GM18868 (cell line): ENCODE measurements at regions not wholly inside any gene's neighbourhood (a gene's known extent, or its start where the extent isn't known, plus 50 kb on each side); places are given as distances from the start of the nearest gene placed in this dataset.

ENCODE experiments used
- ATAC-seq: cut with Tn5 transposase; IDR thresholded peaks from one replicate; pipeline ENCODE4 v1.9.1; 2021; ENCODE audit warnings: mild to moderate bottlenecking, moderate library complexity; ENCODE audit not compliant: unreplicated experiment

DNA sequence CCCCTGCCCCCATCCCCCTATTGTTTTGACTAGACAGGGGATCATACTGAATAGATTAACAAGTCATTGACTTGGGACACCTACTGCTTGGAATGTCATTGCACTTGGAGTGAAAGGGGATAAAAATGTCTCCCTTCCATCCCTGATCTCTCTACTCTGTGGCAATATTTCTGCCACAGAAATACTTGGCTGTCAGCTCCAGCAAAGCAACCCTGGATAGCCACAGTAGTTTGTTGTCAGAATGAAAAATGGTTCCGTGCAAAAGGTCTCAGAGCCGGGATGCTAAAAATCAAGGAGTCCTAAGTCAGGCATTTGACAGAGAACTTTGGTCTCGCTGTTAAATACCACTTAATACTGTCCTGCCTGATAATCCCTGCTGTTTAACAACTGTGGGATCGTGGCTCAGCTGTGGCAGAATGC lies 722.0 kb upstream of the SOX9 start:
- ATAC-seq = no peak

DNA sequence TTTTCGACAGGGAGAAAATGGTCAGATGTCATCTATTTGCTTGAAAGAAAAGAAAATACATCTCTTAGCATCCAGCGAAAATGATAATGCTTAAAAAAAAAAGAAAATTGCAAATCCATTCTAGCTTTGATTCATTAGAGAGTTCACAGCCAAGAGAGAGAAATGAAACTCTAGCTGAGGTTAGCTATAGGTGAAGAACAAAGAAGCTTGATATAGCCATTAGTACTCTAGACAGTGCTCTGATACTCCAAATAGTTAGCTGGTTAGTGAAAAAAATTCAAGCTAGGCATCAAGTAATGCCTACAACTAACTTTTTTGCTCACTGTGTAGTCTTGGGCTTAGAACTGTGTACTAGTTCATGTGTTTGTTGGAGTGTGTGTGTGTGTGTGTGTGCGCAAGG lies 721.6 kb upstream of the SOX9 start:
- ATAC-seq = no peak

DNA sequence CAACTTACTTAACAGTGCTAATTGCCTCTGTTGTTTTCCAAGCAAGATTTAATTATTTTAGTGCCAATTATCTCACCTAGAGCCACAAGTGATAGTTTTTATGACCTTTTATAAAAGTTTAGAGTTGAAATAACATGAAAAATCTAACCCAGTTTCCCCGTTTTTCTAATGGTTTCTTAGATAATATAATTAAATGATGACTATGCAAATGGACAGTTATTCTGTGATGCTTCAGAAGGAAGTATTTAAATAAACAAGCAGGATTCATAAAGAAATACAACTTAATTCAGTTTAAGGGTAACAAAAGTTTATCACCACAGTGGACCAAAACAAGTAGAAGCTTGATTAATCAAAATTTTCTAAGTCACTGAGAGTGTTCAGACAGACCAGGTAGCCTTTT lies 721.2 kb upstream of the SOX9 start:
- no peak for ATAC-seq

DNA sequence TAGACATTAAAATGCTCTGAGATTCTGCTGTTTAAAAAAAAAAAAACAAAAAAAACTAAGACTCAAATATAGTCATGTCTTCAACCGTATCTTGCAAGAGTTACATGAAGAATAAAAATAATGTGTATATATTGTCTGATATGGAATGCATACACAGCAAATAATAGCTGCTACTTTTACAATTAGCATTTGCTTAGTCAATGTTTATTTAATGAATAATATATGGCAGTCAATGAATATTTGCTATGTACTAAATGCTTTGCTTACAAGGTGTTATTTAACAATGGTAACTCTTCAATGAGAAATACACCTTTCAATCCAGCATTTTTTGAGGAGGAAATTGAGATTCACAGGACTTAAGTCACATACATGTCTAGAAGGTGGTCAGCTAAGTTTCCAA lies 718.8 kb upstream of the SOX9 start:
- no peak for ATAC-seq

DNA sequence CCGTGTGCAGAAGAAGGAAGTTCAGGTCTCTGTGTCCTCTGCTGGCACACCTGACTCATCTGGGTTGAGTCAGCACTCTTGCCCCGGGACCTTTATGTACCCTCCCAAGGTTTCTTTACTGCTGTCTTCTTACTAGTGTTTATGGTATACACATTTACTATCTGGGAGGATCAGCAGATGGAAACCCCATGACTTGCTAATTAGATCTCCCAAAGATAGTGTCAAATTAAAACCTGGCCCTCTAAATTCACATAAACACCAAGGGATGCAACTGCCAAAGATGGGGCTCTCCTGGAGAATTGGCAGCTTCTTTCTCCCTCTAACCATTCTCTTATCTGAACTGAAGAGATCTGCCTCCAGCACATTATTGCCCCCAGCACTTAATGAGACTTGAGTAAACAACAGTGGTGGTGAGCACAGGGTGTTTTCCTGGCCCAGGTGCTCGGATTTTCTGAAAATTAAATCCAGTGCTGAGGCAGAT lies 718.1 kb upstream of the SOX9 start:
- ATAC-seq = no peak

DNA sequence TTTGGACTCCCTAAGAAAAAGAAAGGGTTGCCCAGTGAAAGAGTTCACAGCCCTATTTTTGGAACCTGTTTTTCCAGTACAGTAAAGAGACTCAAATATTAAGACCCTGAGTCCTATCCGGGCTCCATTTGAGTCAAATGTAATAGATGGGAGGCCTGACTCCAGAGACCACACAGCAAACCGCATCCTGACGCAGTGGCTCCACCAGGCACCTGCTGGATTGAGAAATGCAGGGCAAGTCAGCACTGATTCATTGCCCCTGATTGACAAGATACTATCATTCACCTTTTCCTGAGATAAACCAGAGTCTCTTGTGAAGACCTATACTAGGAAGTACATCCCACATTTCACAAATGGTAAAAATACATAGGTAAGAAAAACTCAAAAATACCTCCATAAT lies 715.7 kb upstream of the SOX9 start:
- no peak for ATAC-seq

DNA sequence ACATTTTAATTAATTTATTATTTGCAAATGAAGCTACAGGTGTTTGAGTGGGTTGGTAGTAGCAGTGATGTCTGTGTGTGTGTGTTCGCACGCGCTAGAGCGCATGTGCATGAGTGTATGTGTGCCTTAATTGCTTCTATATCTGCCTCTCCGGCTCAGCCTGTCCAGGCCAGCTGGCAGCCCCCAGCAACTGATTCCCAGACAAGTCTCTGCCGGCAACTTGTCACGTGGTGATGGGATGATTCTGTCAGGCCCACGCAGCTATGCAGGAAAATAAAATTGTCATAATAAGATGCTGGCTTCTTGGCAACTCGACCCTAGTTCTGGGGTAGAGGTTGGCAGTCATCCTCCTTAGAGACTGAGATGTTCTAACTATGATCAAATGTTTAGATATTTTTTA lies 712.8 kb upstream of the SOX9 start:
- ATAC-seq = no peak

DNA sequence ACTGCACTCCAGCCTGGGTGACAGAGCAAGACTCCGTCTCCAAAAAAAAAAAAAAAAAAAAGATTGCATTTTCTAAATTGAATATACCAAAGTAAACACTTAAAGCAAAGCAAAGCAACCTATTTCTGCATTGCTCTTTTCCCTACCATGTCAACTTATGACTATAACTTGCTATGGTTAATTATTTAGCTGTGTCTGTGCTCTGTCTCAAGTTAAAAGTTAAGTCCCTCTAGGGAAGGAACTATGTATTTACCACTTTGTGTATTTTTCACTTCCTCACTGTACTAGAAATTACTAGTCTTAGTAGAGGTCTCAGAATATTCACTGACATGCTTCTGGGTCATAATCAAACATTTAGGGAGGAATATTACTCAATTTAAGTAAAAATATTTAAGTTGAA lies 711.7 kb upstream of the SOX9 start:
- ATAC-seq = no peak

DNA sequence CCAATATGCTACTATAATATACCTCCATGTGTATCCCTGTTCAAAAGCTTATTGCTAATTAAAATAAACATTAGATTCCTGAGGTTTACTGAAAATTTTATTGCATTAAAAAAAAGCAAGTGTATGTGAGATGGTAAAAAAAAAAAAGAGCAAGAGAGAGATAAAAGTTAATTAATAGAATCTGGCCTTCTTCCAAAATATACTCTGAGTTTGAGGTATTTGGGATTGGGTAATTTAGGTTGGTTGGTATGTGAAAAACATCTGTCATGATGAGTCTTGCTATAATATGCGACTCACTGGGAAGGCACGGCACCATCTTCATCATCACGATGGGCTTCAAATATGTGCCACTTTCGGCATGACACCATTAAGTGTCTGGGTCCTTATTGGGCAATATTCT lies 711.1 kb upstream of the SOX9 start:
- no peak for ATAC-seq

DNA sequence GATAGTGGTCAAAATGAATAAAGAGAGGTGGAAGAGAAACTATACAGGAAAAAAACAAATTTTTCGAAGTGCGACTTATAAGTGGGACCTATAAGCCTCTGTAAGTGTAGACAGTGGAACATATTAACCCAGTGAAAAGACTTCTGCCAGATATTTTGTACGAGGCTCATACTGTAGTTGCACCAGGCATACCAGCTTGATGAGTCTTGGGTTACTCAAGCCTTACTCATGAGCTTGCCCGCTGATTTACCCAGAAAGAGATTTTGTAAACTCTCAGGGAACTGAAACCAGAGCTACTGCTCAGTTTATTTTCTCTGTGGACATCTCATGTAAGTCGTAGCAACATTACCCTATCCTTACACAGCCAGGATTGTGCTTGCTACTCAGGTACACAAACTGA lies 708.0 kb upstream of the SOX9 start:
- ATAC-seq = peak; percentile 63

DNA sequence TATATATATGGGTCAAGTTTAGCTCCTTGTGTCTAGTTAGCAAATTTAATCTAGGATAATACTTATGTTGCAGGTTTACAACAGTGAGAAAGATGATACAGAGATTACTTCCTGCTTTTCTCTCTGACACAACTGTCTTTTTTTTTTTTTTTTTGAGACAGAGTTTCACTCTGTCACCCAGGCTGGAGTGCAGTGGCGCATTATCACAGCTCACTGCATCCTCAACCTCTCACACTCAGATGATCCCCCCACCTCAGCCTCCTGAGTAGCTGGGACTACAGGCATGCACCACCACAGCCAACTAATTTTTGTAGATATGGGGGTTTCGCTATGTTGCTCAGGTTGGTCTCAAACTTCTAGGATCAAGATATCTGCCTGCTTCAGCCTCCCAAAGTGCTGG lies 706.9 kb upstream of the SOX9 start:
- no peak for ATAC-seq

DNA sequence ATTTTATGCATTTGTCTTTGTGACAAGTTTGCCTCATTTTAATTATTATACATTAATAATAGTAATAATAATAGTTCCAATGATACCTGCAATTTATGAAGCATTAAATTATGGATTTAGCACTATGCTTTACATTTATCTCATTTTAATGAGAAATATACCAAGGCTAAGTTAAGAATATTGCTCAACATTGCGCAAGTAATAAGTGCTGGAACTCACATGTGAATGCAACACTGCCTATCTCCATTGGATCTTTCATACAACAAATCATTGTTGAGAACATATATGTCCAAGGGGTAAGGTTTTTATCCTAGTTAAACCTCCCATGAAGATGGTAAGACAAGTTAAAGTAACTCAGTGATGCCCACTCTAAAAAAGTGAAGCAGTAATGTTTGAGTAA lies 703.7 kb upstream of the SOX9 start:
- no peak for ATAC-seq

DNA sequence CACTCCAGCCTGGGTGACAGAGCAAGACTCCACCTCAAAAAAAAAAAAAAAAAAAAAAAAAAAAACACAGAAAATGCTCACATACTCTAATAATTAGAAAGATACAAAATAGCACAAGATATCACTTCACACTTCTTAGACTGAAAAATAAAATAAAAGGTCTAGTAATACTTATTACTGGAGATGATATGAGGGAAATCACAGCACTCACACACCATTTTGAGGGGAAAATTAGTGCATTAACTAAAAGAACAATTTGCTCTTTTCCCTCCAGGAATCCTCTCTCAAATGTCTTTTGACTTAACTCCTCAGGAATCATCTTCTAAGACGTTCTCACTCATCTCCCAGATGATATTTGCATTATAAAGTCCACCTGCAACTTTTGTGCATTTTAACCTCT lies 697.9 kb upstream of the SOX9 start:
- ATAC-seq = no peak

DNA sequence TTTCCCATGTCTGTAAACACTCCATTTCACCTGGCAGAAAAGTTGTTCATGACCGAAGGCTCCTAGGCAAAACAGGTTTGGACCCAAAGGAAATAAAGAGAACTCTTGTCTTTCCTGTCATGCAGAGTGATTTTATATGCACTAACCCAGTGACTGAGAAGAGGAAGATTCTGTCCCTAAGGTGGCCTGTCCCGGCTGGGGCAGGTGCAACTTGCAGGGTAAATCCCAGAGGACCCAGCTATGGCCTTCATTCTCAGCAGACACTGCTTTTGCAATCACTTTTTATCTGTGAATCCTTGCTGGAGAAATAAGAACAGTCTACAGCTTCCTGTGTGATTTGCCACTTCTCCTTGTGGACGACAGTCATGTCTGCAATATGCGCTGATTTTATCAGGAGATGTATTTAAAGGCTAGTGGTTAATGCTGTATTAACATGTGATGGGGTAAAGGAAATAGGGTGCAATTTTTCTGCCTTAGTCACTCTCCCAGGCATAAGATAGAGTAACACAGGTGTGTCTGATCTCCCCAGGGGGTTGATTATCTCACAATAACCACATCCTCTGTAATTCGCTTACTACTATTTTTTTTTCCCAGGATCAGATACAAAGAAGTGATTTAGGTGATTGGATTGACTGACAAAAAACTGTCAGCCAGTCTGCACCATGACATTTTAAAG lies 696.8 kb upstream of the SOX9 start:
- ATAC-seq = no peak

DNA sequence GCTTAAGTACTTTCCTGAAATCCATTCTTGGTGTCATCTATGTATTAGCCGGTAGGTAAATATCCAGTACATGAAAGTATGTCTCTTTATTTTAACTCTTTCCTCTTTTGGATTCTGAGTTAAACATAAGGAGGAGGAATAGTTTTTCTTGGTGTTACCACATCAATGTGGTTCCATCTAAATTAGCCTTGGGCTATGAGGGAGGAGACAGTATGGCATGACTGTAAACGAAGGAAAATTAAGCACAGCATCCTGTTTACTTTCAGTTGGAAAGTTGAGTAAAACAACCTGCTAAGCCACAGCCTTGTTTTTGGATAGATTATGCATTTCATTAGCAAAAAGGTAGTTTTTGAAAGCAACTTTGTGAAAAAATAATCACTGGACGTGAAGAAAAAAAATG lies 693.0 kb upstream of the SOX9 start:
- ATAC-seq = no peak

DNA sequence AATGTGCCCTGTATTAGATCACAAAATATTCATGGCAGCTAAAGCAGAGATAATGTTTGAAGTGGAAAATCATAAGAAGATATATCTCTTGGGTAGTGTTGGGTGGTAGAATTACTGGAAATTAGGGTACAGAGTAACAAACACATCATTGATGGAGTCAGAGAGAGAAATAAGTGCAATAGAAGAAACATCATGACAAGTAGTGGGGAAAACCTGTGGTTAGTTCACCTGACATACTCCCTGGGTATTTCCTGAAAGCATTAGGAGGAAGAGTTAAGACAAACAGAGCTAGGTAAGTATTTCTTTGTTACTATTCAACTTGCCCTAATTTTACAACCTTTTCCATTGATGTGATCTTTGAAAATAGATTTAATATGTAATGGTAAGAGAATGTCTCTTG lies 691.9 kb upstream of the SOX9 start:
- no peak for ATAC-seq

DNA sequence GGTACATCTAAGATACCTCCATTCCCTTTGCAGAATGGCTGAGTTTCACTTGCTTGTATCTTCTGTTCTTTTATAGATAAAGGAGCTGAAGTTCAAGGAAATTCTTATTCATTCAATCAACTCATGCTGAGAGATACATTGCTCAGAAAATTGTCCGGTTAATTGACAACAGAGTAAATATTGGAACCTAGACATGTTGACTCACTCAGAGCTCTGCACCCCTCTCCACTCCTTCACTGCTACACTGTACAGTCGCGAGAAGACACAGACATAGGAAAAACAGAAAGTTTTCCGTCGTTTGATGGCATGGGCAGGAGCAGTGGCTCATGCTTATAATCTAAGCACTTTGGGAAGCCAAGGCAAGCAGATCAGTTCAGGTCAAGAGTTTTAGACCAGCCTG lies 690.5 kb upstream of the SOX9 start:
- ATAC-seq = no peak

DNA sequence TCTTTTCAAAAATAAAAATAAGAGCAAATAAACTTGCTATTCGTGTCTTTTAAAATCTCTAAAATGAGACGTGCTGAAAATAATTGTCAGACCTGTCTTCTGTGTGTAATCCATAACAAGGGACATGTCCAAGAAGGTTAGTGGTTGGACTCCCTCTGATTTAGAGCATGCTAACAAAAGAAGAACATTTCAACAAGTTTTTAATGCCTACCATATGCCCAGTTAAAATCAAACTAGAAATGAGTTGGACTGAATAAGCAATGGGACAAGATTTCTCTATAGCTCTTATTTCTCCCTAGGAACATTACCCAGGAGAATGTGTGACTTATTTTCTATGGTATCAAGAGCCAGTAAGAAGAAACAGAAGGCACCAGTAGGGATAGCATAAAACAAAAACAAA lies 689.7 kb upstream of the SOX9 start:
- no peak for ATAC-seq

DNA sequence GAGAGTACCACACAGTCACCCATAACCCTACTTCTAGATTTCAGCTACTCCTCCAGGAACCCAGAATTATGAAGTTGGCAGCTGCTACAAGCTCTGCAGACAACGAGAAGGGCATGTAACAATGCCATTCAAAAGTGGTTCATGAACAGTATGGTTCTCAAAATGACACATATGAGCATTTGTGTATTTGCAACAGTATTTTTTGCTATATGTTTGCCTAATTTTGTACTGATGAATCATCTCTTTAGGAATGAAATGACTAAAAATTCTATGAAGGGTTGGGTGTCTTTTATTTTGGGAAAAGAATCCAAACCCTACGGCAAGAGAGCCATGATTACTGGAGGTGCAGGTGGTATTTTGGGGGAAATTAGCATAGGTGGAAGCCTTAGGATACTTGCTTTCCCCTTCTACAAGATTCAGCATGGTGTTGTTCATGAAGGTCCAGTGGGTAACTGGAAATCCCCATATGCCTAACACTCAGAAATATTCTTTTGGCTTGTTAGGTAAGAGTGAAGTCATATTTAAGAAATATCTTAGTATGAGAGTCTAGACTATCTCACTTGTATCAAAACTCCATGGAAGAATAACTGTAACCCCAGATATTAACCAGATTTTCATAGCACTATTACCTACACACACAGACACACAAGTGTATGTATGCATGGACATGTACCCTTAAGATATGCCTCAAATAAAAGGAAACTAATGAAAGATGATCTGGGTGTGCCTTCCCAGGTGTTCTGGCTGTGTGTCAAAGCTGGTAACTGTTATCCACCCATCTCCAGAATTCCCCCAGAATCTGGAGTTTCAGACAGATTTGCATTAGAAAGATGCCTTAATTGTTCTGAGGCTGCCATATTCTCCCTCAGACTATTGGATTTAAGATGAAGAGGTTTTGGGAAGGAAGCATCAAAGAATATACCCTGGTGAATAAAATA lies 688.2 kb upstream of the SOX9 start:
- no peak for ATAC-seq

DNA sequence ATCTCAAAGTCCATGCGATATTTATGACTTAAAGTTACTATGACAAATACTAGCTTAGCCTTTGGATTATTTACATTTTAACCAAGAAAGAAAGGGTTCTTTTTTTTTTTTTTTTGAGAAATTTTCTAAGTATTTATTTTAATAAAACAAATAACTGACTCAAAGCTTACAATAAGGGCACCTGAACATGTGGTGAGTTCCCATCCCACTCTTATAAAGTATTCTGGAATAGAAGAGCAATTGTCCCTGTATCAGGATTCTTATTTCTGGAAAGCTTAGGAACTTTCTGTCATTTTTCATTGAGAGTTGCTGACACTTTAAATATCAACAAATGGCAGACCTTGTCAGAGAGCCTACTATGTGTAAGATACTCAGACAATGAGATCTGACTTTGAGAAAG lies 686.1 kb upstream of the SOX9 start:
- ATAC-seq = no peak

DNA sequence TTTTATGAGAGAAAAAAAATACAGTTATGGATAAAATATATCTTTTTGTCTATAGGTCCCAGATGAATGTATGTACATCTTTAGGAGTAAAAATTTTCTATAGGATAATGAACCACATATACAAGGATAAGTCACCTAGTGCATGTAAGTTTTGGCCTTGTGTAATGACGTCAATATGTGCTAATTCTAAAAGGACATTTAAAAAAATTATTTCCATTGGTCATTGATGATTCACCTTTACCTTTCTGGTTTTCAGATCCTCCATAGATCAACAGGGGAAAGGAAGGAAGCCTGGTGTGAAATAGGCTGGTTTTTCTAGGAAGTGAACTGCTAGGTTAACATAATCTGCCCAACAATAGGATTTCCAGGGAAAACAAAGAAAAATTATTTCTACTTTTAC lies 684.3 kb upstream of the SOX9 start:
- ATAC-seq = no peak

DNA sequence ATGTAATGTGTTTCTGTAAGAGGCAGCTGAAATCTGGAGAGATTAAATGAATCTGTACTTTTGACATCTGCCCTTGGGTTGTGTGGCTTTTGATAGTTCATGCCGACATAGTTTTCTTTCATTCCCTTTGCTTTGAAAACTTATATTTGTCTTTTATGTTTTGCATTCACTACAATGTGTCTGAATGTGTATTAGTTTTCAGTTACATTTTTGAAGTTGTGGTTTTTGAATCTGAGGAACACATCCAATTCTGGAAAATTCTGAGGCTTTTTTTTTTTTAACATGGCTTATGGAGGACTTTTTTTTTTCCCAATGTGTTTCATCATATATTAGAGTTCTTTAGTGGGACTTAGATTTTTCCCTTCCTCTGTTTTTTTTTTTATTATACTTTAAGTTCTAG lies 683.7 kb upstream of the SOX9 start:
- ATAC-seq = no peak
